Activated T-cell treated with anti-CD3 and anti-CD28 coated beads, Interleukin-2, amount 50 U/mL, for 24 hours (primary cell): ENCODE measurements at regions not wholly inside any gene's neighbourhood (a gene's known extent, or its start where the extent isn't known, plus 50 kb on each side); places are given as distances from the start of the nearest gene placed in this dataset.

ENCODE experiments used
- DNase-seq: peaks from one replicate; pipeline ENCODE4 v3.0.0-alpha.2; 2020
- H3K27ac Mint-ChIP-seq: 2 replicates; pipeline ENCODE4 v1.8.0; 2020; ENCODE audit warnings: mild to moderate bottlenecking, mixed read lengths
- H3K27me3 Mint-ChIP-seq: 2 replicates; pipeline ENCODE4 v1.8.0; 2020; ENCODE audit warnings: mixed read lengths
- H3K36me3 Mint-ChIP-seq: 2 replicates; pipeline ENCODE4 v1.8.0; 2020; ENCODE audit warnings: low read depth, mixed read lengths
- H3K4me1 Mint-ChIP-seq: 2 replicates; pipeline ENCODE4 v1.8.0; 2020; ENCODE audit warnings: low read depth, mixed read lengths
- H3K4me3 Mint-ChIP-seq: 2 replicates; pipeline ENCODE4 v1.8.0; 2020; ENCODE audit warnings: mild to moderate bottlenecking, moderate library complexity, mixed read lengths
- H3K9me3 Mint-ChIP-seq: 2 replicates; pipeline ENCODE4 v1.8.0; 2020; ENCODE audit warnings: mixed read lengths

GRCh38 chr20:22446613-22447446 is 137.5 kb downstream of the FOXA2 start:
- no peak overlapping the region for H3K4me3 Mint-ChIP-seq
- no peaks in the 10 kb centered on the region for H3K27me3 Mint-ChIP-seq
- H3K27ac Mint-ChIP-seq: no peak overlapping the region
- H3K36me3 Mint-ChIP-seq: no peaks in the 10 kb centered on the region
- H3K4me1 Mint-ChIP-seq: no peaks in the 10 kb centered on the region
- peaks cover 9% of the 10 kb centered on the region for H3K9me3 Mint-ChIP-seq
- DNase-seq: no peak

GRCh38 chr20:22442318-22442717 is 142.1 kb downstream of the FOXA2 start:
- Mint-ChIP-seq H3K4me3 (no peak overlapping the region), H3K27me3 (no peaks in the 10 kb centered on the region), H3K9me3 (peaks cover 10% of the 10 kb centered on the region), H3K36me3 (no peaks in the 10 kb centered on the region), H3K4me1 (no peaks in the 10 kb centered on the region), H3K27ac (no peak overlapping the region)
- no peak for DNase-seq

- DNase-seq: no peak
- no peaks in the 10 kb centered on the region for H3K4me1 Mint-ChIP-seq
These were observed 145.4 kb downstream of the FOXA2 start for GRCh38 chr20:22438926-22439325.

GRCh38 chr20:22438346-22438745 is 146.0 kb downstream of the FOXA2 start:
- no peak overlapping the region for H3K4me3 Mint-ChIP-seq
- no peak overlapping the region for H3K27ac Mint-ChIP-seq
- H3K4me1 Mint-ChIP-seq: no peaks in the 10 kb centered on the region
- no peak for DNase-seq
- no peaks in the 10 kb centered on the region for H3K27me3 Mint-ChIP-seq
- no peaks in the 10 kb centered on the region for H3K36me3 Mint-ChIP-seq
- H3K9me3 Mint-ChIP-seq: peaks cover 7% of the 10 kb centered on the region

More at GRCh38 chr20:22438926-22439325, 145.4 kb downstream of the FOXA2 start:
- H3K27me3 Mint-ChIP-seq: no peaks in the 10 kb centered on the region
- no peaks in the 10 kb centered on the region for H3K36me3 Mint-ChIP-seq
- no peak overlapping the region for H3K4me3 Mint-ChIP-seq
- H3K9me3 Mint-ChIP-seq: peaks cover 7% of the 10 kb centered on the region
- no peak overlapping the region for H3K27ac Mint-ChIP-seq

- no peaks in the 10 kb centered on the region for H3K4me1 Mint-ChIP-seq
- no peaks in the 10 kb centered on the region for H3K36me3 Mint-ChIP-seq
- DNase-seq: no peak
These were observed 147.0 kb downstream of the FOXA2 start for GRCh38 chr20:22437354-22437753.

GRCh38 chr20:22431419-22431818 is 153.0 kb downstream of the FOXA2 start:
- no peak for DNase-seq
- Mint-ChIP-seq H3K4me3 (no peak overlapping the region), H3K27ac (no peak overlapping the region), H3K4me1 (no peaks in the 10 kb centered on the region), H3K9me3 (no peaks in the 10 kb centered on the region), H3K27me3 (no peaks in the 10 kb centered on the region), H3K36me3 (no peaks in the 10 kb centered on the region)

More at GRCh38 chr20:22437354-22437753, 147.0 kb downstream of the FOXA2 start:
- H3K9me3 Mint-ChIP-seq: peaks cover 7% of the 10 kb centered on the region
- H3K27ac Mint-ChIP-seq: no peak overlapping the region
- no peak overlapping the region for H3K4me3 Mint-ChIP-seq
- no peaks in the 10 kb centered on the region for H3K27me3 Mint-ChIP-seq

GRCh38 chr20:22430746-22431168 is 153.6 kb downstream of the FOXA2 start:
- Mint-ChIP-seq H3K9me3 (no peaks in the 10 kb centered on the region), H3K27me3 (no peaks in the 10 kb centered on the region), H3K27ac (no peak overlapping the region), H3K4me1 (no peaks in the 10 kb centered on the region), H3K4me3 (no peak overlapping the region), H3K36me3 (no peaks in the 10 kb centered on the region)
- DNase-seq: no peak

GRCh38 chr20:22430154-22430745 is 154.1 kb downstream of the FOXA2 start:
- no peak for DNase-seq
- no peak overlapping the region for H3K4me3 Mint-ChIP-seq
- no peaks in the 10 kb centered on the region for H3K27me3 Mint-ChIP-seq
- no peak overlapping the region for H3K27ac Mint-ChIP-seq
- no peaks in the 10 kb centered on the region for H3K36me3 Mint-ChIP-seq
- H3K4me1 Mint-ChIP-seq: no peaks in the 10 kb centered on the region
- no peaks in the 10 kb centered on the region for H3K9me3 Mint-ChIP-seq

- no peaks in the 10 kb centered on the region for H3K27me3 Mint-ChIP-seq
- H3K4me1 Mint-ChIP-seq: no peaks in the 10 kb centered on the region
- no peak overlapping the region for H3K27ac Mint-ChIP-seq
- H3K36me3 Mint-ChIP-seq: no peaks in the 10 kb centered on the region
- H3K9me3 Mint-ChIP-seq: no peaks in the 10 kb centered on the region
- H3K4me3 Mint-ChIP-seq: no peak overlapping the region
- no peak for DNase-seq
These were observed 154.9 kb downstream of the FOXA2 start for GRCh38 chr20:22429175-22430153.

GRCh38 chr20:22428051-22428450 is 156.3 kb downstream of the FOXA2 start:
- no peak overlapping the region for H3K4me3 Mint-ChIP-seq
- no peaks in the 10 kb centered on the region for H3K4me1 Mint-ChIP-seq
- H3K36me3 Mint-ChIP-seq: no peaks in the 10 kb centered on the region
- DNase-seq: no peak
- no peaks in the 10 kb centered on the region for H3K9me3 Mint-ChIP-seq
- H3K27me3 Mint-ChIP-seq: no peaks in the 10 kb centered on the region
- H3K27ac Mint-ChIP-seq: no peak overlapping the region

GRCh38 chr20:22426772-22427171 is 157.6 kb downstream of the FOXA2 start:
- H3K36me3 Mint-ChIP-seq: no peaks in the 10 kb centered on the region
- H3K27me3 Mint-ChIP-seq: no peaks in the 10 kb centered on the region
- no peak for DNase-seq
- no peak overlapping the region for H3K27ac Mint-ChIP-seq
- H3K9me3 Mint-ChIP-seq: no peaks in the 10 kb centered on the region
- H3K4me1 Mint-ChIP-seq: no peaks in the 10 kb centered on the region
- no peak overlapping the region for H3K4me3 Mint-ChIP-seq

GRCh38 chr20:22425344-22426295 is 158.8 kb downstream of the FOXA2 start:
- H3K4me1 Mint-ChIP-seq: no peaks in the 10 kb centered on the region
- no peaks in the 10 kb centered on the region for H3K36me3 Mint-ChIP-seq
- H3K27me3 Mint-ChIP-seq: no peaks in the 10 kb centered on the region
- no peak for DNase-seq
- no peak overlapping the region for H3K27ac Mint-ChIP-seq
- no peak overlapping the region for H3K4me3 Mint-ChIP-seq
- no peaks in the 10 kb centered on the region for H3K9me3 Mint-ChIP-seq

GRCh38 chr20:22423190-22423832 is 161.1 kb downstream of the FOXA2 start:
- no peaks in the 10 kb centered on the region for H3K4me1 Mint-ChIP-seq
- H3K4me3 Mint-ChIP-seq: no peak overlapping the region
- peaks cover 2% of the 10 kb centered on the region for H3K9me3 Mint-ChIP-seq
- DNase-seq: no peak
- H3K36me3 Mint-ChIP-seq: no peaks in the 10 kb centered on the region
- no peak overlapping the region for H3K27ac Mint-ChIP-seq
- H3K27me3 Mint-ChIP-seq: peaks cover 3% of the 10 kb centered on the region
